AG09319 (cell line): ENCODE measurements at regions not wholly inside any gene's neighbourhood (a gene's known extent, or its start where the extent isn't known, plus 50 kb on each side); places are given as distances from the start of the nearest gene placed in this dataset.

Source experiments
- DNase-seq: peaks from one replicate; pipeline ENCODE4 v3.0.0-alpha.2; 2010; ENCODE audit warnings: low read depth; ENCODE audit errors: extremely low read depth
- TF ChIP-seq, protein P1 (sequence below): IDR thresholded peaks from 2 replicates; pipeline ENCODE4 v1.5.1; 2011; ENCODE audit warnings: low read depth, mild to moderate bottlenecking, inconsistent platforms, low read length, moderate library complexity

DNA sequence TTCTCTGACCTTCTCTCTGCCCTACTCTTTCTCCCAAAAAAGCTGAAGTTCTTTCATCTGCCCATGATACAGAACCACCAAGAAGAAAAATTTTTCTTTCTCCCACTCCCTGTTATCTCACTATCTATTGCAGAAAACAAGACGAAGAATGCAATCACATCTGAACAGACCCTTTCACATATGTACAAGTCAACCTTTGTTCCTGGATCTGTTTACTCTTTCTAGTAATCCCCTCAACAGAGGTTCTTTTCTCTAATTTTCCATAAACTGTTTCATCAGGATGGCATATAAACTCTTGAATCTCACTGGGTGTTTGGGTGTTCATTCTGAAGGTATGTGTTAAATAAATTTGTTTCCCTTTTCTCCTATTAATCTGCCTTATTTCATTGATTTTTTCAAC is 1262.7 kb upstream of the NRXN1 start:
- DNase-seq = no peak
- TF ChIP-seq, protein P1, sequence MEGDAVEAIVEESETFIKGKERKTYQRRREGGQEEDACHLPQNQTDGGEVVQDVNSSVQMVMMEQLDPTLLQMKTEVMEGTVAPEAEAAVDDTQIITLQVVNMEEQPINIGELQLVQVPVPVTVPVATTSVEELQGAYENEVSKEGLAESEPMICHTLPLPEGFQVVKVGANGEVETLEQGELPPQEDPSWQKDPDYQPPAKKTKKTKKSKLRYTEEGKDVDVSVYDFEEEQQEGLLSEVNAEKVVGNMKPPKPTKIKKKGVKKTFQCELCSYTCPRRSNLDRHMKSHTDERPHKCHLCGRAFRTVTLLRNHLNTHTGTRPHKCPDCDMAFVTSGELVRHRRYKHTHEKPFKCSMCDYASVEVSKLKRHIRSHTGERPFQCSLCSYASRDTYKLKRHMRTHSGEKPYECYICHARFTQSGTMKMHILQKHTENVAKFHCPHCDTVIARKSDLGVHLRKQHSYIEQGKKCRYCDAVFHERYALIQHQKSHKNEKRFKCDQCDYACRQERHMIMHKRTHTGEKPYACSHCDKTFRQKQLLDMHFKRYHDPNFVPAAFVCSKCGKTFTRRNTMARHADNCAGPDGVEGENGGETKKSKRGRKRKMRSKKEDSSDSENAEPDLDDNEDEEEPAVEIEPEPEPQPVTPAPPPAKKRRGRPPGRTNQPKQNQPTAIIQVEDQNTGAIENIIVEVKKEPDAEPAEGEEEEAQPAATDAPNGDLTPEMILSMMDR = no peak

DNA sequence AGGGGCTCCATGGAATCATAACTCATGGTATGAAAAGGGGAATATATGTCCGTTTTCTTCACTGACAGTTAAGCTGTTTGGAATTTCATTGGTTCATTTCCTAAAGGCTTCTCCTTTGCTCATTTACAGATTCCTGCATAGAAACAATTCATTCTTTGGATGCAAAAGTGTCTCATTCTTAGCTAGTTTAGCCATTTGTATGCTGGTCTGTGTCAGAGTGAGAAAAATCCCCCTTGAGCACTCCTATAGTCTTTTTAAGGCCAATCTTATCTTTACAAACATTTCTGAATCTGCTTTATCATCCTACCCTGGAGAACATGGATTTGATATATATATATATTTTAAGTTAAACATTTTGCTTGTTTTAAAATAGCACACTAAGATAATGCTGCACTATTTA is 1260.9 kb upstream of the NRXN1 start:
- TF ChIP-seq, protein P1 = no peak
- DNase-seq = no peak

DNA sequence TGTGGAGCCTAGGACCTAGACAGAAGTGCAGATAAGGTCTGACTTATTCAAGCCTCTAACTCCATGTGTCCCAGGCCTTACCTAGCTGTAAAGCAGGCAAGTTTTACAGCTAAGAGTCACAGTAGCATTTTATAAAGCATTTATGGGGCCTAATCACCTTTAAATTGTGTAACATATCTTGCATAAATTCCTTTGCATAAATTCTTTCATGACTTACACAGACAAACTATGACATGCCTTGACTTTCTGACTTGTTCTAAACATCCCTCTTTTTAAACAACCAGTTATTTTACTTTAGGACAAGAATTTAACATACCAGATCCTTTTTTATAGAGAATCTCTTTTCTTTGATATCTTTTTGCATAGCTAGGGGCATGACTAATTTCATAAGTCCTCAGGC is 1257.8 kb upstream of the NRXN1 start:
- TF ChIP-seq, protein P1 = no peak
- DNase-seq = no peak

DNA sequence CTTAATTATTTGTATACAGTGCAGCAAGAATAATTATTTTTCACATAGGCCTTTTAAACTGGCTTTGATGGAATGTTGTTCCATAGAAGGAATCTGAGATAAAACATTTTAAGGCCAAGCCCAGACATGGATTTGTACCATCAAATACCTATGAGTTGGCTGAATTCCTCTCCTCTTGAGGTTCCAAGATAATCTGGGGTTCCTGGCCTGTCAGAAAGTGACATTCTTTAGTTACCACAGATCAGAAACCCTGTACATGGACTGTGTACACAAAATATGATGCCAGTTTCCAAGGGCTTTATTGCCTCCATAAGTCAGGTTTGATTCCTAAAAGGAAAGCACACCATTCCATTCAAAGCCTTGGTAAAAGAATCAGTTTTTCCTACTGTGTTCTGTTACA is 1256.7 kb upstream of the NRXN1 start:
- DNase-seq = no peak
- TF ChIP-seq, protein P1 = no peak

DNA sequence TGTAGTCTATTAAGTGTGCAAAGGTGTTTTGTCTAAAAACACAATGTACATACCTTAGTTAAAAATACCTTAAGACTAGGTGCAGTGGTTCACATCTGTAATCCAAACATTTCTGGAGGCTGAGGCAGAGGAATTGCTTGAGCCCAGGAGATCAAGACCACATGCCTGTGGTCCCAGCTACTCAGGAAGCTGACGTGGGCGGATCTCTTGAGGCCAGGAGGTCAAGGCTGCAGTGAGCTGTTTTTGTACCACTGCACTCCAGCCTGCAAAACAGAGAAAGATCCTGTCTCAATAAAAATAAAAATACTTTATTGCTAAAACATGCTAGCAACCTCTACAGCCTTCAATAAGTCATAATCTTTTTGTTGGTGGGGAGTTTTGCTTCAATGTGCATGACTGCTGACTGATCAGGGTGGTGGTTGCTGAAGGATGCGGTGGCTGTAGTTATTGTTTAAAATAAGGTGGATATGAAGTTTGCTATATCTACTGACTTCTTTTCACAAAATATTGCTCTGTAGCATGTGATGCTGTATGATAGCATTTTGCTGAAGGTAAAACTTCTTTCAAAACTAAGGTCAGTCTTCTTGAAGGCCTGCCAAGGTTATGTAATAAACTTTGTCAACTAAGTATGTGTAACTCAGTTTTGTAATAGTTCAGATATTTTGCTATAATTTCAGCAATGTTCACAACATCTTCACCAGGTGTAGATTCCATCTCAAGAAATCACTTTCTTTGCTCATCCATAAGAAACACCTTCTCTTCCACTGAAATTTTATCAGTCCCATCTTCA is 1238.0 kb upstream of the NRXN1 start:
- TF ChIP-seq, protein P1 = no peak
- no peak for DNase-seq

DNA sequence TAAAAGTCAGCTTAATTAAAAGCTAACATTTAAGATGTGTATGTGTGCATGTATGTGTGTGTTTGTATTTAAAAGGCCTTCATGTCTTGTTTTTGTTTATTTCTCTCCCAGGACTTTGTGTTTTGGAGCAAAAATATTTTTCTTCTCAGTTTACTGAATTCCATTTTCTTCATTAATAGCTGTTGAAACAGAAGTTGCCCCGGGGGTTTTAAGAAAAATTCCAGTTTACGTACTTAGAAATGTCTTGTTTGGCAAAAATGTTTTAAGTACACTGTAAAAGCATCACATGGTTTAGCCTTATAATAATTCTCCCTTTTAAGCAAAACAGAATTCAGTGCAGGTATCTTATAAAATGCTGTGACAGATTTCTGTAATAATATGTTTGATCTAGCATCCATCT is 1233.0 kb upstream of the NRXN1 start:
- no peak for DNase-seq
- TF ChIP-seq, protein P1 = no peak

DNA sequence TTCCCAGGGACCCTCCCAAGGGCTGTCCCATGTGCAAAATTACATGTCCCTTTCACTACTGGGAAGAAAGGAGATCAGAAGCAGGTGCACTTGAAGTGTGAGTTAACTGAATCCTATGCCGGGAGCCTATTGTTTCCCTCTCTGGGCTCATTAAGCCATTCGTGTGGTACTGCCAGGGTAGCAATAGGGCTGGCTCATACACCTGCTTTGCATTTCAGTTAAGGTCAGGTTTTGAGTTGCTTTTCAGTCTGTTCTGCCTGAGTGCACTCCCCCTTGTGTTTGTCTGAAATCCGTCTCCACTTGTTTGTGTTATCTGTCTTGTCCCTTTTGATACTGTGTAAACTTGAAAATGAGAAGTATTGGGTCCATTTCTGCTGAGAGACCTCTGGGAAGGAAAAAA is 1232.6 kb upstream of the NRXN1 start:
- TF ChIP-seq, protein P1 = no peak
- DNase-seq = no peak
